ENCODE measurements at regions not wholly inside any gene's neighbourhood (a gene's known extent, or its start where the extent isn't known, plus 50 kb on each side); places are given as distances from the start of the nearest gene placed in this dataset.

DNA sequence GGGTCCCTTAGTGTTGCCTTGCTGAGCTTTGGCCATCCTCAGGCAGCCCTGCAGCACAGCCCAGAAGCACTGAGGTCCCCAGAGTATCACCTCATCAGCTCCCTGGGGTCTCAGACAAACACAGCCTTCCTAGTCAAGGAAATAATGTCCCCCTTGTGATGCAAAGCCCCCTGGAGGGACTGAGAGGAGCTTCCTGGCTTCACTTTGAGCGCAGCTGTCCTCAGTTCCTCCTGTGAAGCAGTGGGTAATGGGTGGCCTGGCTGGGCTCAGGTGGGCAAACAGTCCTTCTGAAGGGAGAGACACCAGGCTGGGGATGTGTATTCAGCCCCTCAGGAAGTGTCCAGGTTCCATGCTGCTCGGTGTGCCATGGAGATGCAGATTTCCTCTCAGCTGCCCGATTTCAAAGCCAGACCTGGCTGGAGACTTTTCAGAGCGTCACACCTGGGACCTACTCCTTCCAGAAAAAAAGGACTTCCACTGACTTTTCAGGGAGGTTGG is 79.2 kb upstream of the FOXA2 start:
- Histone ChIP-seq H2BK20ac (ENCODE audit: low read depth, low read length, poor library complexity, severe bottlenecking) (no peak overlapping the region), H2BK12ac (ENCODE audit: insufficient read length, low read depth, low read length) (no peak overlapping the region), H3K4me1 (ENCODE audit: insufficient read depth, low read length) (peaks cover 10% of the 10 kb centered on the region; the same call in 1 of the 2 replicates), H3K4me2 (ENCODE audit: insufficient read depth, insufficient read length, low read length) (peak overlapping the region; percentile 14), H3K18ac (ENCODE audit: insufficient read length, low read depth, low read length) (peak overlapping the region; percentile 54), H2AK5ac (ENCODE audit: insufficient read length, low read length) (no peak overlapping the region), H2BK15ac (ENCODE audit: low read depth, low read length) (no peak overlapping the region), H3K9me3 (ENCODE audit: control insufficient read depth, low read depth, low read length) (peaks cover 3% of the 10 kb centered on the region), H4K5ac (ENCODE audit: insufficient read length, low read depth, low read length) (no peak overlapping the region), H3K56ac (ENCODE audit: insufficient read length, low read depth, low read length) (no peak overlapping the region), H3T11ph (ENCODE audit: low read length) (no peak overlapping the region), H4K91ac (ENCODE audit: insufficient read length, low read depth, low read length) (no peak overlapping the region), H2BK120ac (ENCODE audit: low read depth, low read length, poor library complexity, severe bottlenecking) (no peak overlapping the region), H3K79me2 (ENCODE audit: insufficient read depth, low read length) (no peaks in the 10 kb centered on the region), H3K79me1 (ENCODE audit: insufficient read depth, low read depth, low read length, poor library complexity, severe bottlenecking) (no peaks in the 10 kb centered on the region), H3K27me3 (ENCODE audit: insufficient read depth, low read length) (no peaks in the 10 kb centered on the region), H3K23ac (ENCODE audit: insufficient read length, low read depth, low read length) (no peak overlapping the region), H3K23me2 (ENCODE audit: insufficient read length, low read depth, low read length, poor library complexity, severe bottlenecking) (no peaks in the 10 kb centered on the region), H4K20me1 (ENCODE audit: control insufficient read depth, insufficient read depth, insufficient read length) (no peaks in the 10 kb centered on the region), H3K4ac (ENCODE audit: low read depth, low read length) (no peak overlapping the region), H4K8ac (replicated peaks; ENCODE audit: insufficient read length, low read depth, low read length) (no peak overlapping the region), H3K27ac (ENCODE audit: insufficient read length, low read depth, low read length) (peak overlapping the region; percentile 81), H2AFZ (ENCODE audit: low read length) (no peak overlapping the region), H3K14ac (ENCODE audit: insufficient read depth, low read length) (no peak overlapping the region), H2BK5ac (ENCODE audit: insufficient read length, low read length) (no peak overlapping the region), H3K9ac (ENCODE audit: extremely low read depth, insufficient read length, low read length) (no peak overlapping the region)
- H3K27me3 Mint-ChIP-seq (ENCODE audit: low read depth) = peaks cover 11% of the 10 kb centered on the region
- TF ChIP-seq, protein P1, sequence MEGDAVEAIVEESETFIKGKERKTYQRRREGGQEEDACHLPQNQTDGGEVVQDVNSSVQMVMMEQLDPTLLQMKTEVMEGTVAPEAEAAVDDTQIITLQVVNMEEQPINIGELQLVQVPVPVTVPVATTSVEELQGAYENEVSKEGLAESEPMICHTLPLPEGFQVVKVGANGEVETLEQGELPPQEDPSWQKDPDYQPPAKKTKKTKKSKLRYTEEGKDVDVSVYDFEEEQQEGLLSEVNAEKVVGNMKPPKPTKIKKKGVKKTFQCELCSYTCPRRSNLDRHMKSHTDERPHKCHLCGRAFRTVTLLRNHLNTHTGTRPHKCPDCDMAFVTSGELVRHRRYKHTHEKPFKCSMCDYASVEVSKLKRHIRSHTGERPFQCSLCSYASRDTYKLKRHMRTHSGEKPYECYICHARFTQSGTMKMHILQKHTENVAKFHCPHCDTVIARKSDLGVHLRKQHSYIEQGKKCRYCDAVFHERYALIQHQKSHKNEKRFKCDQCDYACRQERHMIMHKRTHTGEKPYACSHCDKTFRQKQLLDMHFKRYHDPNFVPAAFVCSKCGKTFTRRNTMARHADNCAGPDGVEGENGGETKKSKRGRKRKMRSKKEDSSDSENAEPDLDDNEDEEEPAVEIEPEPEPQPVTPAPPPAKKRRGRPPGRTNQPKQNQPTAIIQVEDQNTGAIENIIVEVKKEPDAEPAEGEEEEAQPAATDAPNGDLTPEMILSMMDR (conservative IDR thresholded peaks at IDR 0.05) = no peak
- peaks cover 6 to 34% (median 25%) of the 10 kb centered on the region in 3 experiments; a peak in 6 of 7 replicates for H3K36me3 Mint-ChIP-seq (ENCODE audit: insufficient read depth in 1 of 3, low read depth in 3 of 3)
- H3K4me3 Mint-ChIP-seq = peak overlapping the region in 1 of 2 experiments; percentile 34; a peak in 1 of 5 replicates
- H3K4me1 Mint-ChIP-seq = peaks cover 32 to 38% of the 10 kb centered on the region in 2 experiments
- WGBS (ENCODE audit: extremely low coverage, insufficient read length, low lambda C conversion rate) = no CpG with 5 or more reads among the region's 4 CpGs
- peaks cover 27 to 30% of the 10 kb centered on the region in 2 experiments for H3K9me3 Mint-ChIP-seq
- H3K27ac Mint-ChIP-seq = peak overlapping the region; percentile 58 to 91 (median 61); a peak in 6 of 7 replicates
- peak; percentile 87 for DNase-seq
